Fibroblast of the aortic adventitia (primary cell): ENCODE measurements at regions not wholly inside any gene's neighbourhood (a gene's known extent, or its start where the extent isn't known, plus 50 kb on each side); places are given as distances from the start of the nearest gene placed in this dataset.

Source experiments
- DNase-seq: peaks from one replicate; pipeline ENCODE4 v3.0.0-alpha.2; 2010; ENCODE audit warnings: low read depth
- H3K4me3 ChIP-seq: 2 replicates; pipeline ENCODE4 v1.5.1; 2011; ENCODE audit warnings: low read depth, mild to moderate bottlenecking, control low read depth, low read length, moderate library complexity
- CTCF ChIP-seq: IDR thresholded peaks from 2 replicates; pipeline ENCODE4 v1.5.1; 2011; ENCODE audit warnings: mild to moderate bottlenecking, low read length, control low read depth, inconsistent platforms; ENCODE audit not compliant: insufficient read depth

- TF ChIP-seq CTCF = no peak
- H3K4me3 ChIP-seq = no peak overlapping the region
- no peak for DNase-seq
Measured at GRCh38 chr6:137423451-137424168, 70.6 kb downstream of the OLIG3 start.

GRCh38 chr6:137417396-137417795, 76.8 kb downstream of the OLIG3 start:
- DNase-seq = peak; percentile 63
- H3K4me3 ChIP-seq = no peak overlapping the region
- TF ChIP-seq CTCF = no peak

- no peak for TF ChIP-seq CTCF
- DNase-seq = peak; percentile 91
- no peak overlapping the region for H3K4me3 ChIP-seq
Measured at GRCh38 chr6:137416376-137417109, 77.7 kb downstream of the OLIG3 start.

- no peak for TF ChIP-seq CTCF
- no peak overlapping the region for H3K4me3 ChIP-seq
- no peak for DNase-seq
Measured at GRCh38 chr6:137415834-137416190, 78.4 kb downstream of the OLIG3 start.

GRCh38 chr6:137415127-137415833, 78.9 kb downstream of the OLIG3 start:
- peak; percentile 75 for TF ChIP-seq CTCF
- peak; percentile 75 for DNase-seq
- H3K4me3 ChIP-seq = peak overlapping the region; percentile 62

GRCh38 chr6:137414599-137414998, 79.6 kb downstream of the OLIG3 start:
- no peak for TF ChIP-seq CTCF
- DNase-seq = no peak
- peak overlapping the region; percentile 6 for H3K4me3 ChIP-seq
